Sigmoid colon (tissue), 6 donors: ENCODE measurements at regions not wholly inside any gene's neighbourhood (a gene's known extent, or its start where the extent isn't known, plus 50 kb on each side); places are given as distances from the start of the nearest gene placed in this dataset.

ENCODE experiments used
- DNase-seq: peaks from one replicate; pipeline ENCODE4 v3.0.0-alpha.2; 2019
- H3K27ac ChIP-seq, 4 donors: fragments of 200-600 bp; sonication (generic); one replicate each; pipeline ENCODE4 v1.5.1; 2016 to 2019; ENCODE audit warnings: mild to moderate bottlenecking in 1 of 4
- H3K27me3 ChIP-seq, 3 donors: fragments of 200-600 bp; sonication (generic); one replicate each; pipeline ENCODE4 v1.5.1; 2019; ENCODE audit warnings: mild to moderate bottlenecking in 1 of 3
- H3K36me3 ChIP-seq, 4 donors: fragments of 200-600 bp; sonication (generic); one replicate each; pipeline ENCODE4 v1.5.1; 2016 to 2019
- H3K4me1 ChIP-seq, 4 donors: fragments of 200-600 bp; sonication (generic); one replicate each; pipeline ENCODE4 v1.5.1; 2017 to 2019
- H3K4me3 ChIP-seq, 4 donors: fragments of 200-600 bp; sonication (generic); one replicate each; pipeline ENCODE4 v1.5.1; 2017 to 2019; ENCODE audit warnings: mild to moderate bottlenecking in 2 of 4, moderate library complexity in 1 of 4
- H3K9me3 ChIP-seq, 4 donors: fragments of 200-600 bp in 3 of 4; sonication (generic) in 3 of 4; one replicate each; pipeline versions ENCODE4 v1.5.1 to v1.6.1; 2013 to 2019
- EP300 ChIP-seq, 4 donors: sonication (generic); formaldehyde crosslinking; IDR thresholded peaks; one replicate each; pipeline ENCODE4 v1.6.1; 2017; ENCODE audit warnings: antibody characterized with exemption in 4 of 4
- POLR2A ChIP-seq, 2 donors: fragments of 450-650 bp; IDR thresholded peaks; one replicate each; pipeline ENCODE4 v1.6.1; 2016; ENCODE audit warnings: antibody characterized with exemption in 2 of 2, mild to moderate bottlenecking in 2 of 2, moderate library complexity in 2 of 2
- POLR2AphosphoS5 ChIP-seq, 4 donors: sonication (generic); formaldehyde crosslinking; IDR thresholded peaks; one replicate each; pipeline ENCODE4 v1.6.1; 2017; ENCODE audit warnings: antibody characterized with exemption in 4 of 4
- WGBS, 2 donors: extraction: QIAGEN DNeasy Blood & Tissue Kit; methylation state at CpG; one replicate each; pipeline ENCODE4 v1.1.7; 2013; 5-methylcytosine and 5-hydroxymethylcytosine counted together
- intact Hi-C: fragments of 100-400 bp; cut with DNase I; formaldehyde crosslinking; loops from one replicate; pipeline ENCODE4 v1.15.1; 2023
- TF ChIP-seq, protein P1 (sequence below), 4 experiments: fragments of 450-650 bp in 3 of 4; fragments of 200-600 bp in 1 of 4; IDR thresholded peaks; one replicate each; pipeline ENCODE4 v1.5.1; 2016 to 2019; ENCODE audit warnings: antibody characterized with exemption in 4 of 4, mild to moderate bottlenecking in 3 of 4, moderate library complexity in 2 of 4
- donor health status: healthy with polysubstance abuse.
- donor health status: healthy.

DNA sequence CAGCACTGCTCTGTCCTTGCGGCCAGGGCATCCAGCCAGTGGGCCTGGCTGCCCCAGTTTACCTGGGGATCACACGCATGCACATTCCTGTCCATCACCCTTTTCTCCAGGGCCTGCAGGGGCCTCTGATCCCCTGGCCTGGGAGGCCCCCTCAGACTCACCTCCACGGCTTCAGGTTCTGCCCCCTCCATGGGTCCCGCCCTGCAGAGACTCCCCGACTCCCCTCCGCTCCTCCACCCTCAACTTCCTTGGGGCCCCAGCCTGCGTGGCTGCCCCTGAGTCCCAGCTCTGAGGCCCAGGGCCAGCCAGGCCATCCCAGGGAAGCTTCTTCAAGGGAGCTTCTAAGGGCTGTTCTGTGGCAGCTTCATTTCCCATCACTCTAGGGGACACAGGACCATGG, 324.1 kb downstream of the TCERG1L start:
- Histone ChIP-seq H3K4me3 (no peak overlapping the region), H3K9me3 (no peaks in the 10 kb centered on the region), H3K36me3 (no peaks in the 10 kb centered on the region), H3K27me3 (no peaks in the 10 kb centered on the region), H3K4me1 (no peaks in the 10 kb centered on the region), H3K27ac (no peak overlapping the region)
- 80 to 87% methylated on average over 7 of the region's 7 CpGs for WGBS, 2 donors
- no peak for DNase-seq
- TF ChIP-seq EP300 (IDR thresholded peaks at IDR 0.05), result no peak
- no peak for TF ChIP-seq POLR2AphosphoS5 (IDR thresholded peaks at IDR 0.05)
- intact Hi-C loops, result no loop called here

DNA sequence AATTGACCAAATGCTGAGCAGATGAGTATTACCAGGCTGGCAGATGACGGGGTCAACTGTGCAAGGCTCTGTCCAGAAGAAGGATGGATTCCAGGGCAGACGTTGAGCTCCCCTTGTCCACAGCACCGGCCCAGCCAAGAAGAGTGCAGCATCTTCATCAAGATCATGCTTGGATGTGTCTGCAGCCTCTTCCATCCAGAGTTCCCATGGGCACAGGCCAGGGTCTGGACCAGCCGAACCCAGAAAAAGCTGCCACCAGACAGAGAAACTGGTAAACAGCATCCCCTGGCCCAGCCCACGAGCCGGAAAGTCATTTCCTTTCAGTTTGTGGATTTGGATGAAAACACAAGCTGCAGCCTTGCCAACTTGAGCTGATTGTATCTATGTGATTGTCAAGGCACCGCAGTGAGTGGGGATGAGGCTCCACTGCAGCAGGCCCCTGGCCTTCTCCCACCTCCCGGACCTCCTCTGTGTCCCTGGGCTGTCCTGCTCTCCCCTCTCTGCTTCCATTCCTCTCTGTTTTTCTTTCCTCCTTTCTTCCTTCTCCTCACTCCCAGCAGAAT, 321.8 kb downstream of the TCERG1L start:
- H3K4me1 ChIP-seq, result no peaks in the 10 kb centered on the region
- no peaks in the 10 kb centered on the region for H3K36me3 ChIP-seq
- DNase-seq, result no peak
- no peaks in the 10 kb centered on the region for H3K9me3 ChIP-seq
- H3K27me3 ChIP-seq, result no peaks in the 10 kb centered on the region
- H3K27ac ChIP-seq, result no peak overlapping the region
- TF ChIP-seq POLR2A (IDR thresholded peaks at IDR 0.05), result no peak
- TF ChIP-seq EP300 (IDR thresholded peaks at IDR 0.05), result no peak
- TF ChIP-seq POLR2AphosphoS5 (IDR thresholded peaks at IDR 0.05), result no peak
- TF ChIP-seq, protein P1, sequence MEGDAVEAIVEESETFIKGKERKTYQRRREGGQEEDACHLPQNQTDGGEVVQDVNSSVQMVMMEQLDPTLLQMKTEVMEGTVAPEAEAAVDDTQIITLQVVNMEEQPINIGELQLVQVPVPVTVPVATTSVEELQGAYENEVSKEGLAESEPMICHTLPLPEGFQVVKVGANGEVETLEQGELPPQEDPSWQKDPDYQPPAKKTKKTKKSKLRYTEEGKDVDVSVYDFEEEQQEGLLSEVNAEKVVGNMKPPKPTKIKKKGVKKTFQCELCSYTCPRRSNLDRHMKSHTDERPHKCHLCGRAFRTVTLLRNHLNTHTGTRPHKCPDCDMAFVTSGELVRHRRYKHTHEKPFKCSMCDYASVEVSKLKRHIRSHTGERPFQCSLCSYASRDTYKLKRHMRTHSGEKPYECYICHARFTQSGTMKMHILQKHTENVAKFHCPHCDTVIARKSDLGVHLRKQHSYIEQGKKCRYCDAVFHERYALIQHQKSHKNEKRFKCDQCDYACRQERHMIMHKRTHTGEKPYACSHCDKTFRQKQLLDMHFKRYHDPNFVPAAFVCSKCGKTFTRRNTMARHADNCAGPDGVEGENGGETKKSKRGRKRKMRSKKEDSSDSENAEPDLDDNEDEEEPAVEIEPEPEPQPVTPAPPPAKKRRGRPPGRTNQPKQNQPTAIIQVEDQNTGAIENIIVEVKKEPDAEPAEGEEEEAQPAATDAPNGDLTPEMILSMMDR (IDR thresholded peaks at IDR 0.05), result no peak
- intact Hi-C loops, result no loop called here
- 65 to 75% methylated on average over 8 of the region's 8 CpGs for WGBS, 2 donors
- H3K4me3 ChIP-seq, result no peak overlapping the region

DNA sequence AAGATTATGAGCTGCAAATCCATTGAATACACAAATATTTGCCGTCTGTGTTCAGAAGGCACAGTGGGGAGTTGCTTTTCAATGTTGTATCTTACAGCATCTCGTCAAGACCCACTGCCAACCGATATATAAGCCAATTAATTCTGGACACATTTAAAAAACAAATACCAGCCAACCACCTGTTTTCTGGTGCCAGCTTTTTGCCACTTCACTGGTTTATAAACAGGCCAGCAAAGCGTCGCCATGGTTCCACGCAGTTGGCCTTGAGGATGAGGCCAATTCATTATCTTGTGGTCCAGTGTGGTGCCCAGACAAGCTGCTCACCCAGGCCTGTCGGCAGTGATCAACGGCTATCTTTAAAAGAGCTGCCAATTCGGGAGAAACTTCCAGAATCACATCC, 321.0 kb downstream of the TCERG1L start:
- no peaks in the 10 kb centered on the region for H3K27me3 ChIP-seq
- WGBS, 2 donors, result 83 to 85% methylated on average over 9 of the region's 9 CpGs
- intact Hi-C loops, result no loop called here
- no peak for DNase-seq
- H3K27ac ChIP-seq, result no peak overlapping the region
- TF ChIP-seq POLR2A (IDR thresholded peaks at IDR 0.05) (no peak), EP300 (IDR thresholded peaks at IDR 0.05) (no peak), POLR2AphosphoS5 (IDR thresholded peaks at IDR 0.05) (no peak)
- TF ChIP-seq, protein P1 (IDR thresholded peaks at IDR 0.05), result no peak
- no peaks in the 10 kb centered on the region for H3K36me3 ChIP-seq
- H3K9me3 ChIP-seq, result no peaks in the 10 kb centered on the region
- no peak overlapping the region for H3K4me3 ChIP-seq
- H3K4me1 ChIP-seq, result no peaks in the 10 kb centered on the region

DNA sequence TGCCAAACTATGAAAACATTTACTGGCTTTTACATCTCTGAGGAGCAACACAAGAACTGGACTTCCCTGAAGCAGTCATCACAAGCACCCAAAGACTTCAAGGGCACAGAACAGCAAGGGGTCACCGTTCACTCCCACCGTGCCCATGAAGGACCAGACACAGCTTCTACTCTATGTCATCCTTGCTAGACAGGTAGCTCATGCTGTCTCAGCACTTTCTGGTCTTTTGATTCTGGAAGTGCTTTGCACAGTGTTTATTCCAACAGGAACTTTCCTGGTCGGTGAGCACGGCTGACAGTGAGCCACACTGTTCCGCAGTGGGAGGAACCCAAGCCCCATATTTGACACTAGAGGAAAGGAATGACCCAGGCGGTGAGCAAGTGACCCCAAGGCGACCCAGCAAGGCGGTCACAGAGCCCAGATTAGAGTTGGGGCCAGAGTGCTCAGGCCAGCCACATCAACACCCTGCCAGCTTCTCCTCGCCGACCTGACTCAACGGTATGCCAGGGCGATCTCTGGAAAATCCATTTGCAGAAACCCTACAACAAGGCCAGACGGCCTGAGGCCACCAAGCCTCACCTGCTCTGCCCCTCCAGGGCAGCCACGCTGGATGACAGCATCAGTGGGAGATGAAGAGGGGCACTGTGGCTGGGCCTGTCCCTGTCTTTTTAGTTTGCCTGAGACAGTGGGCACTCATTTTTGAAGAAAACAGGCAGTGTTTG, 318.6 kb downstream of the TCERG1L start:
- Histone ChIP-seq H3K9me3 (no peaks in the 10 kb centered on the region), H3K27ac (no peak overlapping the region), H3K4me3 (no peak overlapping the region), H3K36me3 (no peaks in the 10 kb centered on the region), H3K4me1 (no peaks in the 10 kb centered on the region), H3K27me3 (no peaks in the 10 kb centered on the region)
- TF ChIP-seq, protein P1 (IDR thresholded peaks at IDR 0.05), result no peak
- TF ChIP-seq EP300 (IDR thresholded peaks at IDR 0.05) (no peak), POLR2AphosphoS5 (IDR thresholded peaks at IDR 0.05) (no peak), POLR2A (IDR thresholded peaks at IDR 0.05) (no peak)
- no peak for DNase-seq
- WGBS, 2 donors, result 87 to 92% methylated on average over 14 of the region's 14 CpGs
- intact Hi-C loops, result no loop called here

DNA sequence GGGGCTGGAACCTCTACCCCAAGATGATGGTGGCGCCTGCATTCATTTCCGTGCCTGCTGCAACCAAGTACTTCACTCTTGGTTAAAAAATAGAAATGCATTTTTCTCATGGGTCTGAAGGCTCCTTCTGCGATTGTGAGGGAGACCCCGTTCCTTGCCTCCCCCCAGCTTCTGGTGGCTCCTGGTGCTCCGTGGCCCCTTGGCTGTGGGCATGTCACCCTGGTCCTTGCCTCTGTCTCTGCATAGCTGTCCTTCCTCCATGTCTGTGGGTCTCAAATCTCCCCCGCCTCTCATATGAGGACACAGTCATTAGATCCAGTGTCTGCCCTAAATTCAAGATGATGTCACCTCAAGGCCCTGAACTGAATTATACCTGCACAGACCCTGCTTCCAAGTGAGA, 317.9 kb downstream of the TCERG1L start:
- H3K4me1 ChIP-seq, result no peaks in the 10 kb centered on the region
- no peaks in the 10 kb centered on the region for H3K9me3 ChIP-seq
- no peaks in the 10 kb centered on the region for H3K36me3 ChIP-seq
- intact Hi-C loops, result no loop called here
- 81 to 90% methylated on average over 6 of the region's 6 CpGs for WGBS, 2 donors
- DNase-seq, result no peak
- no peak overlapping the region for H3K4me3 ChIP-seq
- H3K27ac ChIP-seq, result no peak overlapping the region
- TF ChIP-seq POLR2A (IDR thresholded peaks at IDR 0.05) (no peak), POLR2AphosphoS5 (IDR thresholded peaks at IDR 0.05) (no peak), EP300 (IDR thresholded peaks at IDR 0.05) (no peak)
- TF ChIP-seq, protein P1 (IDR thresholded peaks at IDR 0.05), result no peak
- H3K27me3 ChIP-seq, result no peaks in the 10 kb centered on the region
